GM18499 (cell line): ENCODE measurements at regions not wholly inside any gene's neighbourhood (a gene's known extent, or its start where the extent isn't known, plus 50 kb on each side); places are given as distances from the start of the nearest gene placed in this dataset.
"Not testable (repeated sequence)": the region's sequence is repeated elsewhere in the genome, so short reads cannot be mapped to it uniquely, and the experiment has no call there.

Experiments used
- ATAC-seq: cut with Tn5 transposase; IDR thresholded peaks from one replicate; pipeline ENCODE4 v1.9.1; 2021; ENCODE audit warnings: moderate number of reproducible peaks; ENCODE audit not compliant: insufficient read depth, unreplicated experiment

DNA sequence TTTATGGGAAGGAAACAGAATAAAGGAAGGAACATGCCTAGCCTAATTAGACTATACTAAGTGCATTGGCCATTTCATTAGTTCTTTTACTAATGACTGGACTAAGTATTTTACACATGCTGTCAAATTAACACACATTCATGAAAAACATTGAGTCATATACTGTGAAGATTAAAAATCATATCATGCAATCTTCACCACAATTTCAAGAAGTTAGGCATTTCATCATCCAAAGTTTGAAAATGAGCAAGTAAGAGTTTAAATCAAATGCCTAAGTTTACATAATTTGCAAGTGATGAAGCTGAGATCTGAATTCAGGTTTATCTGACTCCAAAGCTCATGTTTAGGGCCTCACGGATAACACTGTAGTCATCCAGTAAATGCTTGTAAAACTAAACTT is 601.0 kb downstream of the PDCD6IP start:
- no peak for ATAC-seq

DNA sequence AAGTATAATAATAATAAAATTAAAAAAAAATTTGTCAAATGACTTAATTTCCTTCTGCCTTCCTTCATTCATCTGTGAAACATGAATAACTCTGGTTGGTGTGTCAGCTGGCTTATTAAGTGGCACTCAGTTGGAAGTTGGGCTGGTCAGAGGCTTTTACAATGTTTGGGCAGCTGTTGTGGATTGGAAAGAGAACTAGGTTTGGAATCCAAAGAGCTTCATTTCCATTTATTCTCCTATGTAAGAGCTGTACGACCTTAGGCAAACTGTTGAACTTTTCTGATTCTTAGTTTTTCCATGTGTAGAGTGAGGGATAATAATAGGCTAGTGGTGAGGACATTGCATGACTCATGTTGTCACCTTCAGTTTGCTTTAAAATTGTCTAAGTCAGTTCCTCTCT is 606.7 kb downstream of the PDCD6IP start:
- ATAC-seq, result no peak

DNA sequence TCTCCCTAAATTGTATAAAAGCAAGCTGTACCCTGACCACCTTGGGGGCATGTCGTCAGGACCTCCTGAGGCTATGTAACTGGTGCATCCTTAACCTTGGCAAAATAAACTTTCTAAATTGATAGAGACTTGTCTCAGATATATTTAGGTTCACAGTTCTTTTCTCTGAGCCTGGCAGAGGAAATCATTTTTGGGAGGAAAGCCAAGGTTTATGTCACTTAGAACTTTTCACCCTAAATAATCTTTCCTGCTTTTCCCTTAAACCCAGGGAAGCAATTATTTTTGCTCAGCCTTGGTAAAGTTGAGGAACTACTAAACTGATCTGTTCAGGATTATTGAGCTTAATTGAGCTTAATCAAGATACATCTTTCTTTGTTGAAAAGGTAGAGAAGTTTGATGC is 608.9 kb downstream of the PDCD6IP start:
- ATAC-seq, result no peak

DNA sequence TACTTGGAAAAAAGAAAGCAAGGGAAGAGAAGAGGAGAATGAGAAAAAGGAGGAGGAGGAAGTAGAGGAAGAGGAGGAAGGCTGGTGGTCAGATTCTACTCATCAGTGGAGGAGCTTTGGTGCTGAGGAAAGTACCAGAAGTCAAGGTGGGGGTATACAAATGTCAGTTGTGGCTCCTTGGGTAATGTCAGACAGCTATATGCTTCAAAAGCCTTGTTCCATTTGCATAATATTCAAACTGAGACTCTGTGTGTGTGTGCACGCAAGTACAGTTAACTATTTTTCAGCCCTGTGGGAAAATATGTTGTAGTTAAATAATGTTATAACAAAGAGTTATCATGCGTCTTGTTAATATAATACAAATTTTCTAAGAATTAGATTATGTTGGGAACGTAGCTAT is 609.7 kb downstream of the PDCD6IP start:
- ATAC-seq, result no peak

DNA sequence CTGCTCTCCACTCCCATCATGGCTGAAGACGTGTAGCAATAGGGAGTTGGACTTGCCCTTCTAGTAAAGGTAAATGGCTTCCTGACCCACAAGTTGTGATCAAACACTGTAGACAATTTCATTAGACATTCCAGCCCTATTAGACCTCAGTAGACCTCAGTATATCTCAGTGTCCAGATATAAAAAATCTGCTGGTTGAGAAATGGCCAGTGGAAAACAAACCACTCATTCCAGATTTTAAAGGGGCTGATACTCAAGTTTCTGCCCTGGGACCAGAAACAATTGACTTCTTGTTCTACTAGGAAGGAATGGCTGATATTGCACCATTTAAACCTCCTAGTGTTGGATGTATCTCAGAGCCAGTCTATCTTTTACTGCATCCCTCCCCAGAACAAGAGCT is 613.2 kb downstream of the PDCD6IP start:
- no peak for ATAC-seq

DNA sequence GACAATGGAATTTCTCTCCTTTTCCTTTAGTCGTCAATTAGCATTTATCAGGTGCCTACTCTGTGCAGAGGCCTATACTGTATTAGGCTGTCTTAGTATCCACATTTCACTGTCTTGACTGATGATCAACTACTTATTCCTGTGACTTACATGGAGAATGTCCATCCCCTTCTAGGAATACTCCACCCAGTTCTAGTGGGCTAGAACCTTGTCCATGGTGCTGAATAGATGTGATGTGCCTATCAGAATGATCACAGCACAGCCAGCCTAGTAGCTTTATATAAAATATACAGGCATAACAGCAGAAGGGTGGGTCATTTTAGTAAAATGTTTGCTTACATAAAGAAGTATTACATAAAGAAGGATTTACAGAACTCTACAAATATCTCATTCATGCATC is 621.4 kb downstream of the PDCD6IP start:
- ATAC-seq, result no peak

DNA sequence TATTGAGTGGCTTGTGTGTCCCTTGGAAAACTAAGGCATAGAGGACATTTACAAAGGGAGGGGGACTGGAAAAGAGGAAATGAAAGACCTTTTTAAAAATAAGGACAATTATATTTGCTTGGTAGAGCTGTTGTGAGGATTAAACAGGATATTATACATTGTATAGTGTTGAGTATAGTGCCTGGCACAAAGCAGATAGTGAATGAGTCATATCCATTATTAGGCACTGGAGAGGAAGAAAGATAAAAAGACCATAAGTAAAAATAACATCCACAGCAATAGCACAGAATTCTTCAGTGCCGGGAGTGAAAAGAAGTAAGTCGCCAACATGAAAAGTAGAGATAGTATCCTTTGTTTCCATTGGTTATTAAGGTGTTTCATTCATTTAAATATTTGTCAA is 623.3 kb downstream of the PDCD6IP start:
- ATAC-seq, result no peak

DNA sequence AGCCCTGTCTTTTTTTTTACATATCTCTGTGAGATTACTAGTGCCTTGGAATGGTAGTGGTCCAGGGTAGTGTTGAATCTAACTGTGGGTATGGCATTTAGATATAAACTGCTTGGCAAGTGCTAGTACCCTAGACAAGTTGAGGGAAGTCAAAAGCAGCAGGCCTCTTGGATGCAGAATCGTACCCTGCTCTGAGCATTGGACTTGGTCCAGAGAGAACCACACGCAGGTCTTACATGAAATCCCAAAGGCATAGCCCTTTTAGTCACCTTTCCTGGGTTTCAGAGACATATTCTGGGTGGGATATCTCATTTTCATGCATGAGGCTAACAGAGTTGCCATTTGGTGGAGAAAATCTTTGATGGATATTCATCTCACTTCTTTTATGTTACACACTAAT is 641.4 kb downstream of the PDCD6IP start:
- ATAC-seq, result no peak

DNA sequence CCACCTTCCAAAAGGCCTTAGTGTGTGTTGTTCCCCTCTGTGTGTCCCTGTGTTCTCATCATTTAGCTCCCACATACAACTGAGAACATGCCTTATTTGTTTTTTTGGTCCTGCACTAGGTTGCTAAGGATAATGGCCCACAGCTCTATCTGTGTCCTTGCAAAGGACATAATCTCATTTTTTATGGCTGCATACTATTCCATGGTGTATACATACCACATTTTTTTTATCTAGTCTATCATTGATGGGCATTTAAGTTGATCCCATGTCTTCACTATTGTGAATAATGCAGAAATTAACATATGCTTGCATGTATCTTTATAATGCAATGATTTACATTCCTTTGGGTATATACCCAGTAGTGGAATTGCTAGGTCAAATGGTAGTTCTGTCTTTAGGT is 645.7 kb downstream of the PDCD6IP start:
- ATAC-seq, result no peak

DNA sequence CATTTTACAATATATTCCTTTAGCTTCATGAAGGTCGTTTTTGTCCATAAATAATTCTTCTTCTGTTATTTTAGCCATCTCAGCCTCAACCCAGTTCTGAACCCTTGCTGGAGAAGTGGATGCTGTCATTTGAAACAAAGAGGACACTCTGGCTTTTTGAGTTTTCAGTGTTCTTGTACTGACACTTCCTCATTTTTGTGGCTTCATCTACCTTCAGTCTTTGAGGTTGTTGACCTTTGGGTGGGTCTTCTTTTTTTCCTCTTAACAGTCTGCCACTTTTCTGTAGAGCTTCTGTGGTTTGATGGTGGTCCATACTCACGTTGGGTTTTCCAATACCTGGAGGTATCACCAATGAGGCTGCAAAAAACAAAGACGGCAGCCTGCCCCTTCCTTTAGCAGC is 650.9 kb downstream of the PDCD6IP start:
- no peak for ATAC-seq

DNA sequence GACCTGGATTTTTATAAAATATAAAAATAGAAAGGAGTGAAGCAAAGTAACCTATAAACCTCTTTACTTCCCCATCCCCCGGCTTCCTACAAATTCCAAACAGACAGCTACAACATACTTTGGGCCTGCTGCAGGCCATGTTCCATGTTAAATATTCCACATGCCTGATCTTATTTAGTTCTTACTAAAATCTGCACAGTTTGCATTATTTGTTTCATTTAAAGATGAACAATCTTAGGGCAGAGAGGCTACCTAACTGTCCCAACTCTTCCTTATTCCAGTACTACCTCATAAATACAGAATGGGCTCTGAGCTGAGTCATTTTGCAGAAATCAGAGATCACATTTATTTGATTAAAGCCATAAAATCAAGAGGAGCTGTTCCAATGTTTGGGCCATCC is 665.0 kb downstream of the PDCD6IP start:
- ATAC-seq, result no peak

DNA sequence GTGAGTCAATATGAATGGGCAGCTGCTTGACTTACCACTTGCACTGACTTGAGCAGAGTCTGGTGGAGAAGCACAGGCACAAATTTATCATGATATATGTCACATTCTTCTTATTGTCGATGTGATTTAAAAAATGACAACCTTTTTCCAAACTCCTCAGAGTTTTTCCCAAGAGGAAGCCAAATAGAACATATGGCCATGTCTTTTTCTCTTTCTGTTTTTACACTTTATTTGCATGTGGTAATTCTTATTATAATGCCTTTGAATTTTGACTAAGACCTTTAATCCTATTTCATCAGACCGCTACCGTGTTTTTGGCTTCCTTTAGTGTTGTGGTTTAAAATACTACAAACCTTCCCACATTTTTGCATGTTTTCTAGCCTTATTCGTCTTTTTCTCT is 666.2 kb downstream of the PDCD6IP start:
- ATAC-seq, result no peak

DNA sequence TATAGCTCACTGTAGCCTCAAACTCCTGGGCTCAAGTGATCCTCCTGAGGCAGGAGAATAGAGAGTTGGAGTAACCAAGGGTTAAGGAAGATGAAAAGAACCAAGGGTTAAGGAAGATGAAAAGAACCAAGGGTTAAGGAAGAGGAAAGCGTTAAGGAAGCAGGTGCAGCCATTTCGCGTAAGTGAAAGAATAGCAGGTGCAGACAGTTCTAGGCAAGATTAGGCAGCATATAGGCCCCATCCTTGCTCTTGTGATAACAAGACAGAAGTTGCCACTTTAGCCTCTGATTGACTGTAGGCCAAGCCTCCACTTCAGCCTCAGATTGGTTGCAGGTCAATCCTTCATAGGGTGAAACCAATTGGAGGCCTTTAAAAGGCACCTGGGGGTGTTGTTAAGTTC is 677.4 kb downstream of the PDCD6IP start:
- no peak for ATAC-seq

DNA sequence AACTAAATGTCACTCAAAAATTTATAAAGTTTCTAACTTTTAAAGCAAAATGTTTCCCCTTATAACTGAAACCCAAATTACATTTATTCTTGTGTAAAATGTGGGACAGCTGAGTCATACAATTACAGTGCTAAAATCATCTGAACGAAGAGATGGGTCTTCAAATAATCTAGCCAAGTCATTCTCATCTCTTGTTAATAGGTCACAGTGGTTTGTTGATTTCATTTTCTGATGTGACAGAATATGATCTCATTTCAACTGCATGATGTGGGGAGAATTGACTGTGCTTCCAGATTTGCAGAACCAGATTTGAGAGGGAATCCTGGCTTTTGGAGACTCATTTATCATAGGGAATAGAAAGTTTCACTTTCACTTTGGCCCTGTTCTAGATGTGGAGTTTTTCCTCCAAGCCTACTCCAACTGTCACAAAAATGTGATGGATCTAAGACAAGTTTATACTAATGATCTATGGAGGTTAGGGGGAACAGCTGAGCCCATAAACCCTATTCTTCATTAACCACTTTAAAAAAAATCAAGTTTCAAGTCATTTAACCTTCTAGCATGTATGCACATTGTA is 685.0 kb downstream of the PDCD6IP start:
- ATAC-seq, result no peak

DNA sequence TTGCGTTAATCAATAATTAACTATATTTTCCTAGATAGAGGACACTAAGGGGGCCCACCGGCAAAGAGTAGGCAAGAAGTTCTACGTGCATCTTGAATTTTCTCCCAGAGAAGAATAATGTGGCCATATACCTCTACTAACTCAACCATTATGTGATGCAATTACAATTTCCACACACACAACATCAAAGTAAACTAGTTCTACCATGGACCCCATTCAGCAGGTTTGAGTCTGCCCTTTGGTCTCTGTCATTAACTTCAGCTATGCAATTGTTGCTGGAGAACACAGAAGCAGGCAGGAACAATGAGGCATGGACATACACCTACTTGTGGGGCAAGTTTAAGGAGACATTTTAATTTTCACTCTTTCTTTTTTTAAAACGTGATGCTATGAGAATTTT is 705.9 kb downstream of the PDCD6IP start:
- no peak for ATAC-seq

DNA sequence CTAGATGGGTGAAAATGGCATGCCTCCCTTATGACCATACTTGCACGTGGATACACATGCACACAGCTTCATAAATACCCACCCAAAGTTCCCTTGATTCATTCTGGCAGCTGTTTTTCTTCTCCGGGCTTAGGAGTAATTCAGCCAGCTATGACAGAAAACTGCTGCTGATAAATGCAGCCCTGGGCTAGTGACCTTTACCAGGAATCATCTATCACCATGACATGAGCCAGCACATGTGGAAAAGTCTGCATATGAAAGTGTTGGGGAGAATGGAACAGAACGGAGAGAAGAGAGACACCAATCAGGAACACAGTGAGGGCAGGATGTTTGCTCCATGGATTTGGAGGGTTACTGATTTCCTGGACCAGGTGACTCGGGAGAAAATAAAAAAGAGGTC is 706.3 kb downstream of the PDCD6IP start:
- no peak for ATAC-seq

DNA sequence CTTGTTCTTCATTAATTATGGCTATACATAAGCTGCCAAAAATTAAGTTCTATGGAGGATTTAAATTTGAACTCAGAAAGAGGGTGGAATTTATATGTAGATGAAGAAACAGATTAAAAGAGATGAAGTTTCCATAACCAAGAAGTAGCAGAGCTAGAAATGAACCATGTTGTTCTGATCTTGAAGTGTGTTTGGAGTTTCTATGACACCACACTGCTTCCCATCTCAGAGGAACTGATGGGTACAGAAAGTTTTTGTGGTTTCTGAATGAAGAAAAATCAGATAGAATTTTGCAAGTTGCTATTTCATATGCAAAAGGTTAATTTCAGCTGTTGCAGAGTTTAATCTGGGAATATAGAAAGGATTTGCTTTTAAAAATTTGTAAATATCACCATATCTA is 710.3 kb downstream of the PDCD6IP start:
- ATAC-seq, result no peak

DNA sequence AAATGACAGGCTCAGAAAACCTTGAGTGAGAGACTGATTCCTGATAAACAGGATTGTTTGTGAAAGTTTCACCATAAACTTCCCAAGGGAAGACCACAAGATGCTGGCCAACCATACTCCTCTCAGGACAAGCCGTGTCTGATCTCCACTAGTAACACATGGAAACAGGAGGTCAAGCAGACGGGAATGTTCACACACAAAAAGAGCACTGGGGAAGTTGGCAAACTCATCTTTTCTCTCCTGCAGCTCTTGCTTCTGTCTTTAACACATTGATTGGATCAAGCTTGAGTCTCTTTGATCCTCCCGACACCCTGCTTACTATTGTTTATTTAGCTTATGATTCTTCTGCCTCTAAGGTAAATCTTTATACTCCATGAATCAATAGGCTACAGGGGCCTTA is 713.5 kb downstream of the PDCD6IP start:
- no peak for ATAC-seq

DNA sequence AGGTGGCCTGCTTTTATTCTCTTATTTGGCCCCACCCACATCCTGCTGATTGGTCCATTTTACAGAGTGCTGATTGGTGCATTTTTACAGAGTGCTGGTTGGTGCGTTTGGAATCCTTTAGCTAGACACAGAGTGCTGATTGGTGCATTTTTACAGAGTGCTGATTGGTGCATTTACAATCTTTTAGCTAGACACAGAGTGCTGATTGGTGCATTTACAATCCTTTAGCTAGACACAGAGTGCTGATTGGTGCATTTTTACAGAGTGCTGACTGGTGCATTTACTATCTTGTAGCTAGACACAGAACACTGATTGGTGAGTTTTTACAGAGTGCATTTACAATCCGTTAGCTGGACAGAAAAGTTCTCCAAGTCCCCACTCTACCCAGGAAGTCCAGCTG is 720.6 kb downstream of the PDCD6IP start:
- not testable (repeated sequence) for ATAC-seq

DNA sequence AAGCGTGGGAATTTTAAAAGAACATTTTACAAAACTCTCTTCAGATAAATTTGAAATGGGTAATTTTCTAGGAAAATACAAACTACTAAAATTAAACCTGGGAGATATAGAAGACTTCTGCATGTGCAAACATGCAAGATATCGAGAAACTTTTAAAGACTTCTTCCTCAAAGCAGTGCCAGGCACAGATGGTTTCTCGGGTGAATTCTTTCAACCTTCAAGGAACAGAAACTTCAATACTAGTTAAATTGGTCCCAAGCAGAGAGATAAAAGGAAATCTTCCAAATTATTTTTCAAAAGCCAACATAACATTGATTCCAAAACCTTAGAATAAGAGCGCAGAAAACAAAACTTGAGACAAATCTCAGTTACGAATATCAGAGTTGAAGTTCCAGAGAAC is 732.7 kb downstream of the PDCD6IP start:
- ATAC-seq, result no peak

DNA sequence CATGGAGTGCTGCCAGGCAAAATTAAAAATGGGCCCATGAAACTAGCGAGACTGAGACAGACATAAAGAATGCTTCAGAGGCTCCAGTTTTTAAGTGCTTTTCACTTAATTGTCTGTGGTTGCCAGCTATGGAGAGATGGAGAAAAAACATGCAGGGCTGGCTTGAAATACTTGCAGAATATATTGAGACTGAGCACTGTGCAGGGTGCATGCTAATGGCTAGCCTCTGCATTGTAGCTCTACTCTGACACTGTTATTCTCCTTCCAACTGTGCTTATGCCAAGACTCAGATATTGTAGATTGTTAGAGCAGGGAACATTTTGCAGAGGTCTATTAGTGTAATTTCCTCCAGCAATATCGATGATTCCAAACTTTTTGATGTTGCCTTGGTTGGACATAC is 735.0 kb downstream of the PDCD6IP start:
- ATAC-seq, result no peak

DNA sequence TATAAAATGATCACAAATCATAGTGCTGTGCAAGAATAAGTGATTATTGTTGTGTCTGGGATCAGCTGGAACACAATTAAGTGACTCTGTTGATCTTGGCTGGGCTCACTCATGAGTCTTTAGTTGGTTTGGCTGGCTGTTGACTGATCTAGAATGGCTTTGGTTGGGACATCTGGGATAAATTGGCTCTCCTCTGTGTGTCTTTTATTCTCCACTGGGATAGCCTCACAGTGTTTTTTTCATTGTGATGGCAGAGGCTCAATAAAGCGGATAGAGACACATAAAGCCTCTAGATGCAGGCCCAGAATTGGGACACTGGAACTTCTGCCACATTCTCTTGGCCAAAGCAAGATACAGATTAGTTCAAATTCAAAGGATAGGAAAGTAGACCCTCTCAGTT is 735.6 kb downstream of the PDCD6IP start:
- ATAC-seq, result no peak

DNA sequence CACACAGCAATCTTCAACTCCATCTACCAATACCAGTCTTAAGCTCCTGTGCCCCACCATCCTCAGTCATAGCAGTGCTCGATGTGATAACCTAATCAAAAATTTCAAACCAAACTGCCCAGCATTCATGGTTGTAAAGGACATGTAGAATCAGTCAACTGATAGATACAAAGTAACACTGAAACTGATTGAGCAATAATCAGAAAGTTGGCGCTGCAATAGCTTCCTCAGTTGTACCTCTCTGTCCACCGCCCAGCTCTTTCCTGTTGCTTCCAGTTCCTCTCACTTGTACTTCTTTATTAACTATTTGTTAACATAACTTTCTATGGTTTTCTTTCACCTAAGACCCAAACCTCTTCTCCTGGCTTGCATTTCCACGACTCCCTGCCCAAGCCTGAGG is 745.7 kb downstream of the PDCD6IP start:
- ATAC-seq, result no peak
